Liver (tissue), 8 donors: ENCODE measurements at regions not wholly inside any gene's neighbourhood (a gene's known extent, or its start where the extent isn't known, plus 50 kb on each side); places are given as distances from the start of the nearest gene placed in this dataset.
"Not testable (repeated sequence)": the region's sequence is repeated elsewhere in the genome, so short reads cannot be mapped to it uniquely, and the experiment has no call there.

ENCODE experiments used
- DNase-seq: peaks from one replicate; pipeline ENCODE4 v3.0.0-alpha.2; 2017; ENCODE audit warnings: low spot score
- H3K27ac ChIP-seq, 2 donors: one replicate each; pipeline ENCODE4 v1.7.0; 2013; ENCODE audit warnings: inconsistent platforms in 2 of 2, low read length in 2 of 2, control low read depth in 1 of 2, low read depth in 1 of 2, mild to moderate bottlenecking in 1 of 2
- H3K27me3 ChIP-seq, 4 donors: one replicate each; pipeline versions ENCODE4 v1.6.1 to v1.7.0; 2013; ENCODE audit warnings: low read length in 3 of 4, inconsistent platforms in 1 of 4, mild to moderate bottlenecking in 1 of 4, moderate library complexity in 1 of 4; ENCODE audit not compliant: control insufficient read depth in 4 of 4, insufficient read depth in 4 of 4
- H3K36me3 ChIP-seq, 4 donors: one replicate each; pipeline versions ENCODE4 v1.6.1 to v1.7.0; 2013; ENCODE audit warnings: low read length in 3 of 4, mild to moderate bottlenecking in 3 of 4, low read depth in 1 of 4, moderate library complexity in 1 of 4; ENCODE audit not compliant: control insufficient read depth in 4 of 4, insufficient read depth in 3 of 4
- H3K4me1 ChIP-seq, 4 donors: one replicate each; pipeline versions ENCODE4 v1.6.1 to v1.7.0; 2013; ENCODE audit warnings: low read length in 3 of 4, mild to moderate bottlenecking in 3 of 4, moderate library complexity in 1 of 4; ENCODE audit not compliant: control insufficient read depth in 4 of 4, insufficient read depth in 4 of 4
- H3K4me3 ChIP-seq, 3 donors: one replicate each; pipeline versions ENCODE4 v1.6.1 to v1.7.0; 2013; ENCODE audit warnings: low read length in 3 of 3, control low read depth in 1 of 3, low read depth in 1 of 3, mild to moderate bottlenecking in 1 of 3
- H3K9ac ChIP-seq, 2 donors: one replicate each; pipeline ENCODE4 v1.7.0; 2013; ENCODE audit warnings: low read length in 2 of 2, mild to moderate bottlenecking in 2 of 2, moderate library complexity in 2 of 2, control low read depth in 1 of 2, low read depth in 1 of 2
- H3K9me3 ChIP-seq, 4 donors: one replicate each; pipeline versions ENCODE4 v1.6.1 to v1.7.0; 2013; ENCODE audit warnings: low read length in 3 of 4; ENCODE audit not compliant: control insufficient read depth in 4 of 4
- CTCF ChIP-seq: fragments of 150-350 bp; IDR thresholded peaks from 2 replicates; pipeline ENCODE4 v1.5.1; 2017; ENCODE audit warnings: improper control_type of control experiment, low read depth, low read length; ENCODE audit not compliant: missing input control
- EGR1 ChIP-seq, 2 donors: IDR thresholded peaks; 2 replicates each; pipeline ENCODE4 v1.6.1; 2016 to 2018; ENCODE audit warnings: antibody characterized with exemption in 2 of 2, low read depth in 2 of 2
- FOXA1 ChIP-seq: IDR thresholded peaks from 2 replicates; pipeline ENCODE4 v1.6.1; 2016; ENCODE audit warnings: antibody characterized with exemption
- FOXA2 ChIP-seq: IDR thresholded peaks from 2 replicates; pipeline ENCODE4 v1.6.1; 2016; ENCODE audit warnings: antibody characterized with exemption
- HNF4A ChIP-seq, 2 donors: conservative IDR thresholded peaks; 2 replicates each; pipeline ENCODE4 v1.6.1; 2016; ENCODE audit warnings: antibody characterized with exemption in 2 of 2, mild to moderate bottlenecking in 2 of 2
- HNF4G ChIP-seq: IDR thresholded peaks from 2 replicates; pipeline ENCODE4 v1.6.1; 2016; ENCODE audit warnings: antibody characterized with exemption
- MAX ChIP-seq: IDR thresholded peaks from 2 replicates; pipeline ENCODE4 v1.6.1; 2016; ENCODE audit warnings: antibody characterized with exemption
- NR2F2 ChIP-seq: IDR thresholded peaks from 2 replicates; pipeline ENCODE4 v1.6.1; 2016; ENCODE audit warnings: antibody characterized with exemption
- RAD21 ChIP-seq, 2 donors: IDR thresholded peaks; 2 replicates each; pipeline ENCODE4 v1.6.1; 2016; ENCODE audit warnings: antibody characterized with exemption in 2 of 2, mild to moderate bottlenecking in 2 of 2
- REST ChIP-seq: IDR thresholded peaks from 2 replicates; pipeline ENCODE4 v1.6.1; 2016; ENCODE audit warnings: antibody characterized with exemption, mild to moderate bottlenecking
- RXRA ChIP-seq, 2 donors: IDR thresholded peaks; 2 replicates each; pipeline ENCODE4 v1.6.1; 2017 to 2018; ENCODE audit warnings: antibody characterized with exemption in 2 of 2, mild to moderate bottlenecking in 1 of 2
- SP1 ChIP-seq: IDR thresholded peaks from 2 replicates; pipeline ENCODE4 v1.6.1; 2018; ENCODE audit warnings: antibody characterized with exemption, mild to moderate bottlenecking
- TAF1 ChIP-seq: conservative IDR thresholded peaks from 2 replicates; pipeline ENCODE4 v1.6.1; 2016; ENCODE audit warnings: antibody characterized with exemption, mild to moderate bottlenecking
- YY1 ChIP-seq: IDR thresholded peaks from 2 replicates; pipeline ENCODE4 v1.6.1; 2016; ENCODE audit warnings: antibody characterized with exemption, mild to moderate bottlenecking
- ZBTB33 ChIP-seq: IDR thresholded peaks from 2 replicates; pipeline ENCODE4 v1.6.1; 2016; ENCODE audit warnings: antibody characterized with exemption
- WGBS: extraction: QIAGEN DNeasy Blood & Tissue Kit; methylation state at CpG from one replicate; pipeline ENCODE4 v1.1.7; 2013; 5-methylcytosine and 5-hydroxymethylcytosine counted together
- donor health status: healthy.
- donor health status: healthy.
- donor health status: healthy.
- donor health status: healthy.
- donor health status: healthy.

- no peak overlapping the region for H3K27ac ChIP-seq
- H3K36me3 ChIP-seq = no peaks in the 10 kb centered on the region
- H3K9me3 ChIP-seq = no peaks in the 10 kb centered on the region
- DNase-seq = no peak
- H3K4me1 ChIP-seq = no peaks in the 10 kb centered on the region
- no peaks in the 10 kb centered on the region for H3K27me3 ChIP-seq
- H3K9ac ChIP-seq = no peak overlapping the region
- no peak for TF ChIP-seq TAF1
- no peak for TF ChIP-seq RAD21 (IDR thresholded peaks at IDR 0.05)
- no peak for TF ChIP-seq RXRA (IDR thresholded peaks at IDR 0.05)
- TF ChIP-seq HNF4G = no peak
- TF ChIP-seq FOXA1 = no peak
- TF ChIP-seq FOXA2 = no peak
- TF ChIP-seq HNF4A (conservative IDR thresholded peaks at IDR 0.05) = no peak
- no peak overlapping the region for H3K4me3 ChIP-seq
- 60% methylated on average over 1 of the region's 1 CpG for WGBS
These were observed 123.0 kb downstream of the KDR start for GRCh38 chr4:55002431-55002830.

- Histone ChIP-seq H3K4me3 (no peak overlapping the region), H3K9me3 (no peaks in the 10 kb centered on the region), H3K27ac (no peak overlapping the region), H3K9ac (no peak overlapping the region), H3K36me3 (no peaks in the 10 kb centered on the region), H3K27me3 (no peaks in the 10 kb centered on the region), H3K4me1 (no peaks in the 10 kb centered on the region)
- DNase-seq = no peak
- 67% methylated on average over 1 of the region's 1 CpG for WGBS
- TF ChIP-seq HNF4G (no peak), RAD21 (IDR thresholded peaks at IDR 0.05) (no peak), MAX (no peak), TAF1 (no peak), ZBTB33 (no peak), NR2F2 (no peak), EGR1 (IDR thresholded peaks at IDR 0.05; ENCODE audit: low read depth in 2 of 2) (no peak), RXRA (IDR thresholded peaks at IDR 0.05) (no peak), REST (no peak), YY1 (no peak)
These were observed 123.9 kb downstream of the KDR start for GRCh38 chr4:55001538-55001937.

GRCh38 chr4:54999003-54999402, 126.4 kb downstream of the KDR start:
- Histone ChIP-seq H3K4me1 (no peaks in the 10 kb centered on the region), H3K9ac (no peak overlapping the region), H3K27ac (no peak overlapping the region), H3K4me3 (no peak overlapping the region), H3K36me3 (no peaks in the 10 kb centered on the region), H3K27me3 (no peaks in the 10 kb centered on the region), H3K9me3 (no peaks in the 10 kb centered on the region)
- no peak for DNase-seq
- TF ChIP-seq SP1 (no peak), FOXA1 (no peak), RAD21 (IDR thresholded peaks at IDR 0.05) (peak; percentile 64 to 66), CTCF (peak; percentile 29)

GRCh38 chr4:54993473-54994026, 131.8 kb downstream of the KDR start:
- 90% methylated on average over 28 of the region's 28 CpGs for WGBS
- H3K4me3 ChIP-seq, H3K9ac ChIP-seq, H3K9me3 ChIP-seq, H3K36me3 ChIP-seq, DNase-seq, H3K27ac ChIP-seq, H3K4me1 ChIP-seq, H3K27me3 ChIP-seq: not testable (repeated sequence)
